HepG2 (cell line): ENCODE measurements at regions not wholly inside any gene's neighbourhood (a gene's known extent, or its start where the extent isn't known, plus 50 kb on each side); places are given as distances from the start of the nearest gene placed in this dataset.

Experiments used
- ATAC-seq: fragments of 200-7000 bp; cut with Tn5 transposase; 3 replicates; pipeline ENCODE4 v1.9.1; 2020; ENCODE audit warnings: mild to moderate bottlenecking, moderate library complexity
- BruUV-seq: library from RNA; stranded (reverse); fragments of 400-500 nt; replicated peaks from 2 replicates; lab custom pipeline; 2021; lab: Mats Ljungman, UMichigan
- CTCF ChIA-PET: fragments of 300-600 bp; formaldehyde crosslinking; extraction: SDS; loops from one replicate; lab custom pipeline; 2021; ENCODE audit warnings: low total read pairs, inconsistent platforms, low intra/inter-chr PET ratio; lab: Yijun Ruan, JAX
- POLR2A ChIA-PET: fragments of 350-600 bp; sonication (Branson Sonifier 250); formaldehyde crosslinking; loops from one replicate; lab custom pipeline; 2020; ENCODE audit warnings: antibody characterized with exemption, inconsistent platforms; lab: Yijun Ruan, JAX
- DNase-seq: peaks from one replicate; pipeline ENCODE4 v3.0.0-alpha.2; 2015; ENCODE audit warnings: low spot score
- FAIRE-seq: peaks from 3 replicates; lab custom pipeline; 2011; peaks lifted over from hg19 to GRCh38; lab: Jason Lieb, UNC
- H2AFZ ChIP-seq: one replicate; pipeline ENCODE4 v1.6.1; 2011; ENCODE audit warnings: low read length, inconsistent platforms
- H3K27ac ChIP-seq: fragments of 300-600 bp; 3 replicates; pipeline ENCODE4 v1.8.0; 2011; ENCODE audit warnings: mixed run types, mild to moderate bottlenecking, mixed read lengths, low read length, inconsistent platforms; ENCODE audit not compliant: insufficient read depth; ENCODE audit errors: extremely low read length
- H3K27me3 ChIP-seq, 2 experiments: fragments of 200-600 bp in 1 of 2; 2 replicates in 1 of 2; 3 replicates in 1 of 2; pipeline versions ENCODE4 v1.6.0 to v1.8.0; 2011; ENCODE audit warnings: low read length in 2 of 2, mild to moderate bottlenecking in 2 of 2, moderate library complexity in 2 of 2, inconsistent platforms in 1 of 2; ENCODE audit not compliant: insufficient read depth in 2 of 2, control insufficient read depth in 1 of 2
- H3K36me3 ChIP-seq, 2 experiments: fragments of 200-600 bp in 1 of 2; replicated peaks in 1 of 2; 2 replicates in 1 of 2; 3 replicates in 1 of 2; pipeline versions ENCODE4 v1.5.1 to v1.8.0; 2011; ENCODE audit warnings: low read length in 2 of 2, inconsistent platforms in 1 of 2; ENCODE audit not compliant: insufficient read depth in 2 of 2, control insufficient read depth in 1 of 2
- H3K4me1 ChIP-seq: 2 replicates; pipeline ENCODE4 v1.5.1; 2012; ENCODE audit warnings: low read length, inconsistent platforms; ENCODE audit not compliant: insufficient read depth
- H3K4me2 ChIP-seq: 2 replicates; pipeline ENCODE4 v1.6.0; 2011; ENCODE audit warnings: low read depth, low read length, inconsistent platforms
- H3K4me3 ChIP-seq, 3 experiments: fragments of 200-600 bp in 1 of 3; sonication (generic), shearing (Covaris generic) in 1 of 3; replicated peaks in 1 of 3; 2 replicates each; pipeline ENCODE4 v1.5.1; 2011 to 2016; ENCODE audit warnings: low read length in 3 of 3, inconsistent platforms in 2 of 3, low read depth in 2 of 3, mild to moderate bottlenecking in 2 of 3, control low read depth in 1 of 3, mixed read lengths in 1 of 3; ENCODE audit not compliant: insufficient read depth in 1 of 3
- H3K79me2 ChIP-seq: one replicate; pipeline ENCODE4 v1.6.1; 2011; ENCODE audit warnings: low read length, inconsistent platforms; ENCODE audit not compliant: insufficient read depth
- H3K9ac ChIP-seq: 2 replicates; pipeline ENCODE4 v1.6.0; 2011; ENCODE audit warnings: mild to moderate bottlenecking, low read depth, low read length, inconsistent platforms; ENCODE audit not compliant: insufficient read depth
- H3K9me3 ChIP-seq: 2 replicates; pipeline ENCODE4 v1.5.1; 2012; ENCODE audit warnings: mild to moderate bottlenecking, low read length
- H4K20me1 ChIP-seq: 2 replicates; pipeline ENCODE4 v1.6.0; 2011; ENCODE audit warnings: inconsistent platforms, mild to moderate bottlenecking, low read length, moderate library complexity; ENCODE audit not compliant: insufficient read depth
- ATF7 ChIP-seq, 2 experiments: fragments of 450-650 bp in 1 of 2; sonication (generic) in 1 of 2; formaldehyde crosslinking in 1 of 2; IDR thresholded peaks; 2 replicates each; pipeline versions ENCODE4 v1.4.0 to v1.6.1; 2016 to 2020; ENCODE audit warnings: antibody characterized with exemption in 1 of 2, mild to moderate bottlenecking in 1 of 2, missing genetic modification reagents in 1 of 2
- CENPT ChIP-seq: sonication (generic); formaldehyde crosslinking; IDR thresholded peaks from 2 replicates; pipeline ENCODE4 v1.8.0; 2022; ENCODE audit warnings: low read depth, mild to moderate bottlenecking, moderate library complexity, missing genetic modification reagents
- RFXAP ChIP-seq: sonication (generic); formaldehyde crosslinking; IDR thresholded peaks from 2 replicates; pipeline ENCODE4 v1.4.0; 2020; ENCODE audit warnings: missing genetic modification reagents, borderline replicate concordance
- SRF ChIP-seq: IDR thresholded peaks from 2 replicates; pipeline ENCODE4 v1.6.1; 2011; ENCODE audit warnings: mild to moderate bottlenecking, low read depth, low read length, moderate library complexity
- ZBTB7B ChIP-seq: sonication (generic); formaldehyde crosslinking; IDR thresholded peaks from 2 replicates; pipeline ENCODE4 v1.4.0; 2020; ENCODE audit warnings: missing genetic modification reagents
- ZNF124 ChIP-seq: sonication (generic); formaldehyde crosslinking; IDR thresholded peaks from 2 replicates; pipeline ENCODE4 v1.4.0; 2020; ENCODE audit warnings: missing genetic modification reagents
- ZNF264 ChIP-seq: sonication (generic); formaldehyde crosslinking; IDR thresholded peaks from 2 replicates; pipeline ENCODE4 v1.4.0; 2020; ENCODE audit warnings: missing genetic modification reagents
- ZNF367 ChIP-seq: sonication (generic); formaldehyde crosslinking; IDR thresholded peaks from 2 replicates; pipeline ENCODE4 v1.4.0; 2020; ENCODE audit warnings: missing genetic modification reagents, borderline replicate concordance
- ZNF543 ChIP-seq: sonication (generic); formaldehyde crosslinking; IDR thresholded peaks from 2 replicates; pipeline ENCODE4 v1.4.0; 2020; ENCODE audit warnings: mild to moderate bottlenecking, missing genetic modification reagents
- ZNF672 ChIP-seq: sonication (generic); formaldehyde crosslinking; IDR thresholded peaks from 2 replicates; pipeline ENCODE4 v1.8.1; 2022; ENCODE audit warnings: missing genetic modification reagents
- ZNF891 ChIP-seq: sonication (generic); formaldehyde crosslinking; IDR thresholded peaks from 2 replicates; pipeline ENCODE4 v1.5.0; 2020; ENCODE audit warnings: mild to moderate bottlenecking, missing genetic modification reagents
- WGBS: methylation state at CpG from one replicate; pipeline ENCODE4 v1.1.6; 2017; ENCODE audit warnings: low lambda C conversion rate; 5-methylcytosine and 5-hydroxymethylcytosine counted together
- in situ Hi-C: cut with HindIII; loops from 2 replicates; pipeline ENCODE4 v1.10.0; 2017; ENCODE audit warnings: low pct_unique_long_range_greater_than_20kb; ENCODE audit not compliant: extremely low pct_ligation_motif_present
- intact Hi-C: fragments of 100-400 bp; cut with micrococcal nuclease; formaldehyde crosslinking; loops from one replicate; pipeline ENCODE4 v1.10.0; 2022; ENCODE audit not compliant: unreplicated experiment
- TF ChIP-seq, protein P1 (sequence below): fragments of 450-650 bp; IDR thresholded peaks from 2 replicates; pipeline ENCODE4 v1.6.1; 2017
- TF ChIP-seq, protein P2 (sequence below): sonication (generic); formaldehyde crosslinking; IDR thresholded peaks from 2 replicates; pipeline ENCODE4 v1.4.0; 2020; ENCODE audit warnings: missing genetic modification reagents

DNA sequence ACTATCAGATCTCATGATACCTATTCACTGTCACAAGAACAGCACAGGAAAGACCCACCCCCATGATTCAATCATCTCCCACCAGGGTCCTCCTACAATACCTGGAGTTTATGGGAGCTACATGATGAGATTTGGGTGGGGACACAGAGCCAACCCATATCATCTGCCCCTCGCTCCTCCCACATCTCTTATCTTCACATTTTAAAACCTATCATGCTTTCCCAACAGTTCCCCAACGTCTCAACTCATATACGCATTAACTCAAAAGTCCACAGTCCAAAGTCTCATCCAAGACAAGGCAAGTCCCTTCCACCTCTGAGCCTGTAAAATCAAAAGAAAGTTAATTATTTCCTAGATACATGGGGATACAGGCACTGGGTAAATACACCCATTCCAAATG, 1185.2 kb downstream of the PCDH7 start:
- Histone ChIP-seq H3K4me2 (no peak overlapping the region), H3K36me3 (no peaks in the 10 kb centered on the region), H3K27me3 (no peaks in the 10 kb centered on the region), H3K9ac (no peak overlapping the region), H4K20me1 (no peaks in the 10 kb centered on the region), H3K27ac (no peak overlapping the region), H3K4me3 (no peak overlapping the region), H3K9me3 (peaks cover 74% of the 10 kb centered on the region), H2AFZ (no peak overlapping the region), H3K79me2 (no peaks in the 10 kb centered on the region), H3K4me1 (no peaks in the 10 kb centered on the region)
- DNase-seq = no peak
- no peak for ATAC-seq
- intact Hi-C loops (no loop called here), in situ Hi-C loops (no loop called here)
- 4% methylated on average over 3 of the region's 3 CpGs for WGBS
- BruUV-seq = no TSS peak
- ChIA-PET CTCF (no interaction called here), POLR2A (no interaction called here)
- FAIRE-seq = no peak
- TF ChIP-seq ZNF891 (CRISPR knock-in tag) (no peak), ZNF124 (CRISPR knock-in tag) (no peak), ZNF367 (CRISPR knock-in tag) (no peak), ZNF543 (CRISPR knock-in tag) (no peak), ZNF672 (no peak), ZBTB7B (no peak), RFXAP (CRISPR knock-in tag) (no peak), CENPT (CRISPR knock-in tag) (no peak), ZNF264 (CRISPR knock-in tag) (no peak), ATF7 (IDR thresholded peaks at IDR 0.05) (no peak), ATF7 (CRISPR knock-in tag; IDR thresholded peaks at IDR 0.05) (no peak), SRF (no peak)
- TF ChIP-seq, protein P1, sequence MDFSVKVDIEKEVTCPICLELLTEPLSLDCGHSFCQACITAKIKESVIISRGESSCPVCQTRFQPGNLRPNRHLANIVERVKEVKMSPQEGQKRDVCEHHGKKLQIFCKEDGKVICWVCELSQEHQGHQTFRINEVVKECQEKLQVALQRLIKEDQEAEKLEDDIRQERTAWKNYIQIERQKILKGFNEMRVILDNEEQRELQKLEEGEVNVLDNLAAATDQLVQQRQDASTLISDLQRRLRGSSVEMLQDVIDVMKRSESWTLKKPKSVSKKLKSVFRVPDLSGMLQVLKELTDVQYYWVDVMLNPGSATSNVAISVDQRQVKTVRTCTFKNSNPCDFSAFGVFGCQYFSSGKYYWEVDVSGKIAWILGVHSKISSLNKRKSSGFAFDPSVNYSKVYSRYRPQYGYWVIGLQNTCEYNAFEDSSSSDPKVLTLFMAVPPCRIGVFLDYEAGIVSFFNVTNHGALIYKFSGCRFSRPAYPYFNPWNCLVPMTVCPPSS = no peak
- TF ChIP-seq, protein P2, sequence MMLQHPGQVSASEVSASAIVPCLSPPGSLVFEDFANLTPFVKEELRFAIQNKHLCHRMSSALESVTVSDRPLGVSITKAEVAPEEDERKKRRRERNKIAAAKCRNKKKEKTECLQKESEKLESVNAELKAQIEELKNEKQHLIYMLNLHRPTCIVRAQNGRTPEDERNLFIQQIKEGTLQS (CRISPR knock-in tag) = no peak
